ENCODE measurements at regions not wholly inside any gene's neighbourhood (a gene's known extent, or its start where the extent isn't known, plus 50 kb on each side); places are given as distances from the start of the nearest gene placed in this dataset.
A peak's percentile ranks its signal among the peaks of the same experiment; 100 is the strongest.

- no peak for TF ChIP-seq CTCF (IDR thresholded peaks at IDR 0.05)
- TF ChIP-seq POLR2A (IDR thresholded peaks at IDR 0.05), result no peak
- TF ChIP-seq POLR2AphosphoS5 (IDR thresholded peaks at IDR 0.05), result no peak
- TF ChIP-seq EP300 (IDR thresholded peaks at IDR 0.05), result no peak
- WGBS, 2 donors (ENCODE audit: low coverage in 1 of 2), result 67 to 100% methylated on average over 1 of the region's 2 CpGs
- H3K36me3 ChIP-seq, result no peaks in the 10 kb centered on the region
- H3K4me1 ChIP-seq, result peaks cover 0 to 21% (median 15%) of the 10 kb centered on the region in 3 donors
- ATAC-seq, result no peak
- no peak overlapping the region for H3K4me3 ChIP-seq
- H3K27me3 ChIP-seq, result no peaks in the 10 kb centered on the region
- H3K27ac ChIP-seq, result no peak overlapping the region
- H3K9me3 ChIP-seq, result no peaks in the 10 kb centered on the region
Measured at GRCh38 chr2:64399521-64399920, 54.4 kb upstream of the LGALSL start.

GRCh38 chr2:64400105-64400728 lies 53.7 kb upstream of the LGALSL start:
- Histone ChIP-seq H3K4me1 (peaks cover 0 to 28% (median 22%) of the 10 kb centered on the region in 3 donors), H3K9me3 (no peaks in the 10 kb centered on the region), H3K36me3 (no peaks in the 10 kb centered on the region), H3K4me3 (no peak overlapping the region), H3K27ac (no peak overlapping the region), H3K27me3 (no peaks in the 10 kb centered on the region)
- WGBS, 2 donors (ENCODE audit: low coverage in 1 of 2), result 73 to 85% methylated on average over 4 of the region's 4 CpGs
- TF ChIP-seq EP300 (IDR thresholded peaks at IDR 0.05) (no peak), CTCF (IDR thresholded peaks at IDR 0.05) (no peak), POLR2AphosphoS5 (IDR thresholded peaks at IDR 0.05) (no peak), POLR2A (IDR thresholded peaks at IDR 0.05) (no peak)
- ATAC-seq, result no peak

- ATAC-seq, result no peak
- H3K4me3 ChIP-seq, result no peak overlapping the region
- no peak overlapping the region for H3K27ac ChIP-seq
- no peaks in the 10 kb centered on the region for H3K27me3 ChIP-seq
- TF ChIP-seq EP300 (IDR thresholded peaks at IDR 0.05) (no peak), POLR2A (IDR thresholded peaks at IDR 0.05) (no peak), CTCF (IDR thresholded peaks at IDR 0.05) (no peak), POLR2AphosphoS5 (IDR thresholded peaks at IDR 0.05) (no peak)
- WGBS, 2 donors (ENCODE audit: low coverage in 1 of 2), result 80 to 94% methylated on average over 2 to 4 of the region's 8 CpGs
- peaks cover 0 to 35% (median 25%) of the 10 kb centered on the region in 3 donors for H3K4me1 ChIP-seq
- no peaks in the 10 kb centered on the region for H3K9me3 ChIP-seq
- H3K36me3 ChIP-seq, result no peaks in the 10 kb centered on the region
Measured at GRCh38 chr2:64400733-64401528, 53.0 kb upstream of the LGALSL start.

- WGBS, 2 donors (ENCODE audit: low coverage in 1 of 2), result 82% methylated on average over 2 of the region's 4 CpGs; no CpG with 5 or more reads in 1 of the 2 donors
- no peak overlapping the region for H3K27ac ChIP-seq
- H3K4me3 ChIP-seq, result no peak overlapping the region
- no peaks in the 10 kb centered on the region for H3K27me3 ChIP-seq
- peaks cover 0 to 41% (median 25%) of the 10 kb centered on the region in 3 donors for H3K4me1 ChIP-seq
- H3K9me3 ChIP-seq, result no peaks in the 10 kb centered on the region
- H3K36me3 ChIP-seq, result no peaks in the 10 kb centered on the region
- TF ChIP-seq CTCF (IDR thresholded peaks at IDR 0.05), result no peak
- TF ChIP-seq POLR2AphosphoS5 (IDR thresholded peaks at IDR 0.05), result no peak
- no peak for TF ChIP-seq POLR2A (IDR thresholded peaks at IDR 0.05)
- TF ChIP-seq EP300 (IDR thresholded peaks at IDR 0.05), result no peak
- no peak for ATAC-seq
Measured at GRCh38 chr2:64401529-64401880, 52.5 kb upstream of the LGALSL start.

GRCh38 chr2:64402876-64403275 lies 51.1 kb upstream of the LGALSL start:
- TF ChIP-seq POLR2AphosphoS5 (IDR thresholded peaks at IDR 0.05), result no peak
- TF ChIP-seq POLR2A (IDR thresholded peaks at IDR 0.05), result no peak
- ATAC-seq, result no peak
- peaks cover 0 to 41% (median 25%) of the 10 kb centered on the region in 3 donors for H3K4me1 ChIP-seq
- WGBS, 2 donors (ENCODE audit: low coverage in 1 of 2), result 55 to 80% methylated on average over 1 of the region's 1 CpG
- no peak overlapping the region for H3K4me3 ChIP-seq
- no peaks in the 10 kb centered on the region for H3K27me3 ChIP-seq
- peak overlapping the region in 3 of 4 donors; percentile 75 to 84 (median 75) for H3K27ac ChIP-seq
- no peaks in the 10 kb centered on the region for H3K9me3 ChIP-seq
- no peaks in the 10 kb centered on the region for H3K36me3 ChIP-seq

Measured in gastroesophageal sphincter (tissue), 4 donors.